GM23248 (cell line): ENCODE measurements at regions not wholly inside any gene's neighbourhood (a gene's known extent, or its start where the extent isn't known, plus 50 kb on each side); places are given as distances from the start of the nearest gene placed in this dataset.
A peak's percentile ranks its signal among the peaks of the same experiment; 100 is the strongest.

Experiments
- DNase-seq: peaks from one replicate; pipeline ENCODE4 v3.0.0-alpha.2; 2015
- H2AFZ ChIP-seq: fragments of 200-600 bp; sonication (generic); 2 replicates; pipeline ENCODE4 v1.6.1; 2016; ENCODE audit warnings: antibody characterized with exemption
- H3F3A ChIP-seq: fragments of 200-600 bp; sonication (generic); 2 replicates; pipeline ENCODE4 v1.6.1; 2016; ENCODE audit warnings: mild to moderate bottlenecking, antibody characterized with exemption, mixed run types; ENCODE audit not compliant: insufficient read depth
- H3K27ac ChIP-seq: fragments of 200-600 bp; sonication (generic); 2 replicates; pipeline ENCODE4 v1.5.1; 2016; ENCODE audit warnings: mild to moderate bottlenecking
- H3K27me3 ChIP-seq: fragments of 200-600 bp; sonication (generic); replicated peaks from 2 replicates; pipeline ENCODE4 v1.6.1; 2016; ENCODE audit warnings: mild to moderate bottlenecking; ENCODE audit not compliant: insufficient read depth
- H3K36me3 ChIP-seq: fragments of 200-600 bp; sonication (generic); 2 replicates; pipeline ENCODE4 v1.6.1; 2016; ENCODE audit warnings: low read depth, mild to moderate bottlenecking
- H3K4me1 ChIP-seq: fragments of 200-600 bp; sonication (generic); 2 replicates; pipeline ENCODE4 v1.6.1; 2016; ENCODE audit warnings: mild to moderate bottlenecking; ENCODE audit not compliant: insufficient read depth
- H3K4me2 ChIP-seq: fragments of 200-600 bp; sonication (generic); one replicate; pipeline ENCODE4 v1.6.1; 2016; ENCODE audit warnings: mild to moderate bottlenecking; ENCODE audit not compliant: unreplicated experiment
- H3K4me3 ChIP-seq: fragments of 200-600 bp; sonication (generic); 2 replicates; pipeline ENCODE4 v1.5.1; 2016; ENCODE audit warnings: mild to moderate bottlenecking
- H3K79me2 ChIP-seq: fragments of 200-600 bp; sonication (generic); 2 replicates; pipeline ENCODE4 v1.6.1; 2016; ENCODE audit warnings: mild to moderate bottlenecking; ENCODE audit not compliant: insufficient read depth
- H3K9ac ChIP-seq: fragments of 200-600 bp; sonication (generic); 2 replicates; pipeline ENCODE4 v1.6.1; 2016; ENCODE audit warnings: mild to moderate bottlenecking
- H3K9me2 ChIP-seq: fragments of 200-600 bp; sonication (generic); 2 replicates; pipeline ENCODE4 v1.6.1; 2016; ENCODE audit warnings: mixed run types, mild to moderate bottlenecking, moderate library complexity; ENCODE audit not compliant: insufficient read depth
- H3K9me3 ChIP-seq: fragments of 200-600 bp; sonication (generic); one replicate; pipeline ENCODE4 v1.6.1; 2017; ENCODE audit warnings: low read depth
- H4K20me1 ChIP-seq: fragments of 200-600 bp; sonication (generic); 2 replicates; pipeline ENCODE4 v1.6.0; 2016; ENCODE audit not compliant: insufficient read depth
- EZH2 ChIP-seq: fragments of 200-600 bp; sonication (generic); IDR thresholded peaks from 2 replicates; pipeline ENCODE4 v1.6.1; 2018; ENCODE audit warnings: antibody characterized with exemption, mild to moderate bottlenecking; ENCODE audit not compliant: insufficient read depth, poor library complexity, severe bottlenecking
- EZH2phosphoT487 ChIP-seq: fragments of 200-600 bp; sonication (generic); IDR thresholded peaks from 2 replicates; pipeline ENCODE4 v1.6.1; 2018; ENCODE audit warnings: antibody characterized with exemption, moderate library complexity, mild to moderate bottlenecking, low read depth; ENCODE audit not compliant: insufficient read depth
- WGBS, 2 experiments: methylation state at CpG; one replicate each; pipeline ENCODE4 v1.1.6; 2015 to 2017; ENCODE audit warnings: low lambda C conversion rate in 2 of 2, low coverage in 1 of 2; ENCODE audit errors: missing lambda C conversion rate in 2 of 2; 5-methylcytosine and 5-hydroxymethylcytosine counted together
- in situ Hi-C: fragments of 300-500 bp; cut with MboI; formaldehyde crosslinking; loops from 2 replicates; pipeline ENCODE4 v1.15.0; 2020

- no peak for TF ChIP-seq EZH2phosphoT487
- TF ChIP-seq EZH2, result no peak
- H3K9ac ChIP-seq, result no peak overlapping the region
- peaks cover 19% of the 10 kb centered on the region for H3K4me1 ChIP-seq
- peak overlapping the region; percentile 88 for H3K4me2 ChIP-seq
- peak overlapping the region; percentile 69 for H2AFZ ChIP-seq
- 2 to 5% methylated on average over 6 of the region's 6 CpGs for WGBS, 2 experiments
- peaks cover 12% of the 10 kb centered on the region for H3F3A ChIP-seq
- H3K36me3 ChIP-seq, result no peaks in the 10 kb centered on the region
- H3K9me3 ChIP-seq, result no peaks in the 10 kb centered on the region
- H3K27me3 ChIP-seq, result no peaks in the 10 kb centered on the region
- peak; percentile 81 for DNase-seq
- H3K79me2 ChIP-seq, result no peaks in the 10 kb centered on the region
- no peaks in the 10 kb centered on the region for H3K9me2 ChIP-seq
- peak overlapping the region; percentile 59 for H3K27ac ChIP-seq
- H4K20me1 ChIP-seq, result no peaks in the 10 kb centered on the region
- H3K4me3 ChIP-seq, result peak overlapping the region; percentile 64
- in situ Hi-C loops, result no loop called here
Measured at GRCh38 chr13:24050292-24050711, 110.2 kb upstream of the SPATA13 start.

- H3K27me3 ChIP-seq, result no peaks in the 10 kb centered on the region
- peaks cover 12% of the 10 kb centered on the region for H3F3A ChIP-seq
- H3K9me2 ChIP-seq, result no peaks in the 10 kb centered on the region
- no peaks in the 10 kb centered on the region for H3K9me3 ChIP-seq
- 76 to 85% methylated on average over 9 to 10 of the region's 10 CpGs for WGBS, 2 experiments
- H3K36me3 ChIP-seq, result no peaks in the 10 kb centered on the region
- no peaks in the 10 kb centered on the region for H4K20me1 ChIP-seq
- no peak for DNase-seq
- TF ChIP-seq EZH2 (no peak), EZH2phosphoT487 (no peak)
- H3K4me3 ChIP-seq, result peak overlapping the region; percentile 64; the same call in 1 of the 2 replicates
- no peaks in the 10 kb centered on the region for H3K79me2 ChIP-seq
- no peak overlapping the region for H2AFZ ChIP-seq
- peaks cover 19% of the 10 kb centered on the region for H3K4me1 ChIP-seq
- H3K4me2 ChIP-seq, result peak overlapping the region; percentile 88
- H3K9ac ChIP-seq, result no peak overlapping the region
- in situ Hi-C loops, result no loop called here
- H3K27ac ChIP-seq, result peak overlapping the region; percentile 59
Measured at GRCh38 chr13:24050796-24051715, 109.5 kb upstream of the SPATA13 start.

- no peak overlapping the region for H3K9ac ChIP-seq
- H3K36me3 ChIP-seq, result no peaks in the 10 kb centered on the region
- peak; percentile 44 for DNase-seq
- H3K27me3 ChIP-seq, result no peaks in the 10 kb centered on the region
- H3K79me2 ChIP-seq, result no peaks in the 10 kb centered on the region
- TF ChIP-seq EZH2phosphoT487 (no peak), EZH2 (no peak)
- no peaks in the 10 kb centered on the region for H4K20me1 ChIP-seq
- peak overlapping the region; percentile 5 for H3K4me2 ChIP-seq
- H3K27ac ChIP-seq, result no peak overlapping the region
- peaks cover 12% of the 10 kb centered on the region for H3F3A ChIP-seq
- 27 to 28% methylated on average over 15 to 17 of the region's 17 CpGs for WGBS, 2 experiments
- no peaks in the 10 kb centered on the region for H3K9me2 ChIP-seq
- H2AFZ ChIP-seq, result no peak overlapping the region
- H3K4me1 ChIP-seq, result peaks cover 19% of the 10 kb centered on the region
- H3K9me3 ChIP-seq, result no peaks in the 10 kb centered on the region
- in situ Hi-C loops, result no loop called here
- no peak overlapping the region for H3K4me3 ChIP-seq
Measured at GRCh38 chr13:24052547-24053518, 107.7 kb upstream of the SPATA13 start.

GRCh38 chr13:24053519-24054251, 106.8 kb upstream of the SPATA13 start:
- no peaks in the 10 kb centered on the region for H3K79me2 ChIP-seq
- H3K27me3 ChIP-seq, result no peaks in the 10 kb centered on the region
- H3K4me3 ChIP-seq, result no peak overlapping the region
- H3K4me1 ChIP-seq, result peaks cover 19% of the 10 kb centered on the region
- no peaks in the 10 kb centered on the region for H3K9me3 ChIP-seq
- no peaks in the 10 kb centered on the region for H3K9me2 ChIP-seq
- in situ Hi-C loops, result no loop called here
- peaks cover 12% of the 10 kb centered on the region for H3F3A ChIP-seq
- 54% methylated on average over 9 of the region's 9 CpGs for WGBS, 2 experiments
- TF ChIP-seq EZH2, result no peak
- no peak overlapping the region for H3K27ac ChIP-seq
- DNase-seq, result peak; percentile 73
- H3K36me3 ChIP-seq, result no peaks in the 10 kb centered on the region
- no peak overlapping the region for H3K9ac ChIP-seq
- H3K4me2 ChIP-seq, result no peak overlapping the region
- H4K20me1 ChIP-seq, result no peaks in the 10 kb centered on the region
- H2AFZ ChIP-seq, result no peak overlapping the region
